Suppressor macrophage treated with lipopolysaccharide for 4 hours (primary cell): ENCODE measurements at regions not wholly inside any gene's neighbourhood (a gene's known extent, or its start where the extent isn't known, plus 50 kb on each side); places are given as distances from the start of the nearest gene placed in this dataset.

Experiments
- DNase-seq: peaks from one replicate; pipeline ENCODE4 v3.0.0-alpha.2; 2020

- DNase-seq, result no peak
Observed at GRCh38 chr3:10555263-10555662, 49.9 kb upstream of the ATP2B2 start.

GRCh38 chr3:10556312-10556711, 50.9 kb upstream of the ATP2B2 start:
- DNase-seq, result no peak

GRCh38 chr3:10557250-10557649, 51.9 kb upstream of the ATP2B2 start:
- no peak for DNase-seq

- no peak for DNase-seq
Observed at GRCh38 chr3:10557781-10558373, 52.5 kb upstream of the ATP2B2 start.

- no peak for DNase-seq
Observed at GRCh38 chr3:10558736-10559135, 53.4 kb upstream of the ATP2B2 start.

GRCh38 chr3:10560060-10560861, 54.9 kb upstream of the ATP2B2 start:
- DNase-seq, result no peak

GRCh38 chr3:10561162-10561945, 56.0 kb upstream of the ATP2B2 start:
- DNase-seq, result peak; percentile 37

GRCh38 chr3:10561946-10562560, 56.7 kb upstream of the ATP2B2 start:
- DNase-seq, result peak; percentile 33

- DNase-seq, result no peak
Observed at GRCh38 chr3:10563396-10563795, 58.0 kb upstream of the ATP2B2 start.

GRCh38 chr3:10565814-10566213, 60.4 kb upstream of the ATP2B2 start:
- no peak for DNase-seq

- DNase-seq, result no peak
Observed at GRCh38 chr3:10566451-10566850, 61.1 kb upstream of the ATP2B2 start.

GRCh38 chr3:10568549-10568948, 63.2 kb upstream of the ATP2B2 start:
- DNase-seq, result no peak

GRCh38 chr3:10570196-10570946, 65.0 kb upstream of the ATP2B2 start:
- peak; percentile 37 for DNase-seq

- no peak for DNase-seq
Observed at GRCh38 chr3:10574101-10574620, 68.8 kb upstream of the ATP2B2 start.

GRCh38 chr3:10575601-10576160, 70.3 kb upstream of the ATP2B2 start:
- no peak for DNase-seq

- DNase-seq, result no peak
Observed at GRCh38 chr3:10577486-10577885, 72.1 kb upstream of the ATP2B2 start.

GRCh38 chr3:10580426-10580825, 75.0 kb upstream of the ATP2B2 start:
- DNase-seq, result no peak

- DNase-seq, result no peak
Observed at GRCh38 chr3:10581251-10581650, 75.9 kb upstream of the ATP2B2 start.

GRCh38 chr3:10581716-10582115, 76.3 kb upstream of the ATP2B2 start:
- no peak for DNase-seq

GRCh38 chr3:10582733-10583132, 77.3 kb upstream of the ATP2B2 start:
- no peak for DNase-seq

- DNase-seq, result no peak
Observed at GRCh38 chr3:10583798-10584708, 78.7 kb upstream of the ATP2B2 start.
